GM12892 (cell line): ENCODE measurements at regions not wholly inside any gene's neighbourhood (a gene's known extent, or its start where the extent isn't known, plus 50 kb on each side); places are given as distances from the start of the nearest gene placed in this dataset.

ENCODE experiments used
- POLR2A ChIP-seq: IDR thresholded peaks from 2 replicates; pipeline ENCODE4 v1.6.1; 2011; ENCODE audit warnings: low read depth, low read length, control low read depth
- POLR2AphosphoS5 ChIP-seq: IDR thresholded peaks from 2 replicates; pipeline ENCODE4 v1.6.1; 2011; ENCODE audit warnings: low read depth, low read length, control low read depth
- TAF1 ChIP-seq: IDR thresholded peaks from 2 replicates; pipeline ENCODE4 v1.6.1; 2011; ENCODE audit warnings: low read depth, mild to moderate bottlenecking, control low read depth, low read length, borderline replicate concordance

- TF ChIP-seq POLR2AphosphoS5 (no peak), TAF1 (no peak), POLR2A (no peak)
Observed at GRCh38 chr10:130567436-130567835, 431.2 kb downstream of the GLRX3 start.
